ENCODE measurements at regions not wholly inside any gene's neighbourhood (a gene's known extent, or its start where the extent isn't known, plus 50 kb on each side); places are given as distances from the start of the nearest gene placed in this dataset.

DNA sequence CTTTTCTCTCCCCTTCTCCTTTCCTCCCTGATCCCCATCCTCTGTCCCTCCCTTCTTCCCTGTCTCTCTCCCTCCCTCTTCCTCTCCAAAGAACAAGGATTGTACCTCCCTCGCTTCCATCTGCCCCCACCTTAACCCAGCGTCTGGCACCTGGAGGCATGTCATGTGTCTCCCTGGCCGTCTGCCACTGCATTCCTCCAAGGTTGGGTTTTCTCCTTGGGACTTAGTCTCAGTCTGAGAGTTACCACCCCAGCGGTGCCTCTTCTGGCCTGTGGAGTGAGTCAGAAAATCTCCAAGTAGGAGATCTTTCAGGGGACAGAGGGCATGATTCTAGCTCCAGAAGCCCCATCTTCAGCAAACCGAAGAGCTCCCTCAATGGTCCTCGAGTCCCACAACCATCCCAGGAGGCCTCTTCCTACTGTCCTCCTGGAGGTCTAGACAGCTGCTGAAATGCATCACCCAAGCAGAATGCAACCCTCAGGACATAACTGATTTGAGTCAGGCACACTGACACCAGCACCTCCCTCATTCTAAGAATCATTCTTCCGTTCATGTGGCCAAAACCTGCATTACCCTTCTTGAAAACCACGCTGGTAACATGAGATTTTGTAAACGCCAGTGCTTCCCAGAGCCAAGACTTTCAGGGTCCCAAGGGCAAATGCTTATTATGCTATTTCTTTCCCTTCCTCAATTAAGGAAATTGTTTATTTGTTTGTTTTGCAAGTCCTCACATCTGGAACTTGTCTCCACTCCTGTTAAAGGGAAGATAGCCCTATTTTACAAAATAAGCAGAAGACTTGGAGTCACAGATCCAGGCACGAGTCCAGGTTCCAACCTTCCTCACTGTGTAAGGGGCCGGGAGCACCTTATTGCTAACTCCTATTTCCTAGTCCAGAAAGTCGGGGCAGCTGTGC lies 463.2 kb downstream of the BCL11B start:
- intact Hi-C loops (cut with DNase I): no loop called here
- no peak for ATAC-seq (ENCODE audit: poor library complexity)
- DNase-seq: no peak

DNA sequence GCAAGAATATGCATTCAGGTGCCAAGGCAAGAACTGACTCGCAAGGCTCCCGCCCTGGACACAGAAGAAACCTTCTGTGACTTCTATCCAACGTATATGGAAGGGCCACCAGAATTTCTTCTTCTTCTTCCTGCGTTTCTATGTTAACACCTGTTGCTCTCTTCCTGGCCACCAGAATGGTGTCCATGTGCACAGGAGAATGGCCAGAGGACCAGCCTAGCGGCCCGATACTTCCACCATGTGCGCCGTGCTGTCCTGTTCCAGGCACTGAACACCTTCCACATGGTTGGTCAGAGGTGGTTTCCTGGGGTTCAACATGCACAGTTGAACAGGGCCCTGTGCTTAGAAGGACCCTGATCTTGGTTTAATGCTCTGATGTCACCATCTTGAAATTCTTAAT lies 455.8 kb downstream of the BCL11B start:
- intact Hi-C loops (cut with DNase I): no loop called here
- no peak for ATAC-seq (ENCODE audit: poor library complexity)
- no peak for DNase-seq

DNA sequence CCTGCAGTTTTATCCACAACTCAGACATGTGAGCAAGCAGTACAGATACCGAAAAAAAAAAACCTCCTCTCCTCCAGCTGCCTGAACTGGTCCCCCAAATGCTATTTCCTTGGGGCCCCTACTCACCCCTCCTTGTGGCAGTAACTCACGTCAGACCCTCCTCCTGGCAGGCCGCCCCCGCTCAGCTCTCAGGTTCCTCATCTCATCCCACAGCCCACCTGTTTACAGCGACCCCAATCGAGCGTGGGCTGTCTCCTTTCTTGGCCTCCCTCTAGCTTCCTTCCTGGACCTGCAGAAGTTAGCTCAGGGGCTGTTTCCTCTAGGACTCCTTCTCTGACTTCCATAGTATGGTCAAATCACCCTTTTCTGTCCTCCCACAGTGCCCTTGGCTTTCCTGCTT lies 455.3 kb downstream of the BCL11B start:
- ATAC-seq (ENCODE audit: poor library complexity) (no peak), DNase-seq (no peak)
- intact Hi-C loops (cut with DNase I): no loop called here

DNA sequence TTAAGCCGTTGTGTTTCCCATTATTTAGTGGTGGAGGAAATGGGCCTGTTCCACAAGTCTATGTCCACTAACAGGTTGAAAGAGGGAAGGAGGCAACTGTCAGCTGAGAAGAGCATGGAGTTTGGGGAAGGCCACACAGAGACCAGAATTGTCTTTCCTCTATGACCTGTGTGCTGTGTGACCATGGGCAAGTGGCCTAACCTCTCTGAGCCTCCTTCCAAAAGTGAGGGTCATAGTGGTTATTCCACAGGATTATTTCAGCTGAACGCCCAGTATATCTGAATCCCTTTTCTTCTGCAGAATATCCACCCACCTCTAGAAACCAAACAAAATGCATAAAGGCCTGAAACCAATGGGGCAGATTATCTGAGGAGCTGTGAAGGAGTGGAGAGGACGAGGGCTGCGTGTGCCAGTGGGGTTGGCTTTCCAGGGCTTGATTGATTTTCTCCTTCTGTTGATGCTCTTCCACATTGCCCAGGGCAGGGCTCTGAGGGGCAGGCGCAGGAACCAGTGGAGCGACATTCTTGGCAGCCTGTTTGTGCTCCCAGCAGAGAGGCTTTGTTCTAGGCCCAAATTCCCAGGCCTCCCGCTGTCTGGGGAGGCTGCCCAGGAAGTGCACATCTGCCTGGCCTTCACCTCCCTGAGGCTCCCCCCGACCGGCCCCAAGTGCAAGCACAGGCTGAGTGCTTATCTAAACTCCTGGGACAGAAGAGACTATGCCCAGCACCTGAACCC lies 452.7 kb downstream of the BCL11B start:
- no peak for ATAC-seq (ENCODE audit: poor library complexity)
- intact Hi-C loops (cut with DNase I): no loop called here
- DNase-seq: no peak

DNA sequence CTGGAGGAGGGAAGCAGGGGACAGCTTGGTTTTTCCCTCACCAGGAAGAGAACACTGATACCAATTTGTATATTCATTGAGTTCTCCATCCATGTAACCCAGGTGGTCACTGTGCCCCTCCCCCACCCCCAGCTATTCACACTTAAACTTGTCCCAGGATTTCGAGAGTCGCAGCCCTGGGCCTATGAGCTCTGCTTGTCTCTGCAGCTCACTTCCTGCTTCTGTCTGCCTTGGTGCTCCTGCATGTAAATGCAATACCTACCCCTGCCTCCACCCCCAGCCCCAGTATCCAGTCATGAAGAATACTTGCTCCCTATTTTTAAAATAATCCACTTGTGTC lies 452.2 kb downstream of the BCL11B start:
- no peak for ATAC-seq (ENCODE audit: poor library complexity)
- no peak for DNase-seq
- intact Hi-C loops (cut with DNase I): no loop called here

DNA sequence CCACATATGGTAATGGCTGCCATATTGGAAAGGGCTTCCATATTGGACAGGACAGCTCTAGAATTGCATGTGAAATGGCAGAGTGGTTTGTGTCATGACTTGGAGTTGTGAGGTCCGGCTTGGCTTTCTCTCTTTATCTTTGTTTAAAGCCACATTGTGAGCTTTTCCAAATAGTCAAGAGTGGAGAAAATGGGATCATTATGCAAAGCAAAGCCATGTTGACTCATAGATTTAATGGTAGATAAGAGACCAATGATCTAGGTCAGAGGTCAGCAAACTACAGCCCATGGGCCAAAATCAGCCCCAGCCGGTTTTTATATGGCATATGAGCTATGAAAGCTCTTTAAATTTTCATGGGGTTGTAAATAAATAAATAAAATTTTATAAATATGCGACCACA lies 449.1 kb downstream of the BCL11B start:
- intact Hi-C loops (cut with DNase I): no loop called here
- DNase-seq (no peak), ATAC-seq (ENCODE audit: poor library complexity) (no peak)

DNA sequence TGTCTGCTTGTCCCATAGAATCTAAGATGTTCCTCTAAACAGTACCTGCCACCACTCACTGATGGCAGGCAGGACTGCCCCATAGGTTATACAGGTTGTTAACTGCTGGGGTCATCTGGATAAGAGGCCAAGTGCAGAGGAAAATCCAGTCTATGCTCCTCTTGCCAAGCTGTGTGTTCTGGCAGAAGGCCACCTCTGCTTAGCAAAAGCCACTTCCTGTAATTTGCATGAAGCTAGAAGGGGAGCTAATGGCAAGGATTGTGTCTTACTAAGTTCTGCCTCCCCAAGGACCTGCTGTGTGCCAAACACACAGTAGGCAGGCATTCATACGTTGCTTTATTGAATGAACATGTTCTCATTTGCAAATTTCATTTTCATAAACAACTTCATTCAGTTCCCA lies 445.4 kb downstream of the BCL11B start:
- DNase-seq: no peak
- no peak for ATAC-seq (ENCODE audit: poor library complexity)
- intact Hi-C loops (cut with DNase I): no loop called here

DNA sequence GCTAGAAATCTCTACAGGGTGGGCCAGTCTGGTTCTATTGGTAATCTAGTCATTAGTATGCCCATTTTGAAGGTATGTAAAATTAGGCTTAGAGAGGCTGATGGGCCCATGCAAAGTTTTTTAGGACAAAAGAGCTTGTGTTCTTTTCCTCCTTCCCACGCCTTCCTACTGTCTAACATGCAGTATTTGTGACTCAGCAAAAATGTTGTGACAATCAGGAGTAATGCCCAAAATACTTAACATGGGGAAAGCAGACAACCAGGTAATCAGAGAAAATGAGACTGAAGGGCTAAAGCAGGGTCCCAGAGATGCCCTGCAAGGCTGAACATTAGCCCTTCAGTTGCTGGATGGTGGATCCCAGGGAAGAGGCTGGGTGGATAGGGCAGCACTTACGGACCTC lies 437.9 kb downstream of the BCL11B start:
- intact Hi-C loops (cut with DNase I): no loop called here
- DNase-seq: no peak
- ATAC-seq (ENCODE audit: poor library complexity): no peak

DNA sequence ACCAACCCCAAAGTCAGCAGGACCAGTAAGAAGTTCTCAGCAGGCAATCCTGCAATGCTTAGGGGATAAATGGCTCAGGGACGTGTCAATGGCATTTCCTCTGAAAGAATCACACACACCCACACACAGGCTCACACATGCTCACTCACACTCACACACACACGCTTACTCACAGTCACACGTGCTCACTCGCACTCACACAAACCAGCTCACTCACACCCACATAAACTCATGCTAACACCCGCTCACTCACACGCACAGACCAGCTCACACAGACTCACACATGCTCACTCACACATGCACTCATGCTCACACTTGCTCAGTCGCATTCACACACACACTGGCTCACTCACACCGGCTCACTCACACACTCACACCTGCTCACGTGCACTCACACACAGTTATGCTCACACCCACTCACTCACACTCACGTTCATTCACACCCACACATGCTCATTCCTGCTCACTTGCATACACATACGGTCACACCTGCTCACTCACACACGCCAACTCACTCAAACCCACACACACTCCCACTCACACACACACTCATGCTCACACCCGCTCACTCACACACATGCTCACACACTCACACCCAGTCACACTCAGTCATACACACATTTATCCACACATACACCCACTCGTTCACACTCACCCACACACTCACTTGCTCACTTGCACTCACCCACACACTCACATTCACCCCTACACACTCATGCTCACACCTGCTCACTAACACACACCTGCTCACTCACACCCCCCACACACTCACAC lies 436.8 kb downstream of the BCL11B start:
- no peak for ATAC-seq (ENCODE audit: poor library complexity)
- DNase-seq: no peak
- intact Hi-C loops (cut with DNase I): no loop called here

DNA sequence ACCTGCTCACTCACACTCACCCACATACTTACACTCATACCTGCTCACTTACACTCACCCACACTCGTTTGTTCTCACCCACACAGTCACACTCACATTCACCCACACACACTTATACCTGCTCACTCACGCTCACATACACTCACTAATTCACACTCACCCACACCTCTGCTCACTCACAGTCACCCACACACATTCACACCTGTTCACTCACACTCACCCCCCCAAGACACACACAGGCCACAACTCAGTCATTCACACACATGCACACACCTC lies 436.2 kb downstream of the BCL11B start:
- no peak for DNase-seq

DNA sequence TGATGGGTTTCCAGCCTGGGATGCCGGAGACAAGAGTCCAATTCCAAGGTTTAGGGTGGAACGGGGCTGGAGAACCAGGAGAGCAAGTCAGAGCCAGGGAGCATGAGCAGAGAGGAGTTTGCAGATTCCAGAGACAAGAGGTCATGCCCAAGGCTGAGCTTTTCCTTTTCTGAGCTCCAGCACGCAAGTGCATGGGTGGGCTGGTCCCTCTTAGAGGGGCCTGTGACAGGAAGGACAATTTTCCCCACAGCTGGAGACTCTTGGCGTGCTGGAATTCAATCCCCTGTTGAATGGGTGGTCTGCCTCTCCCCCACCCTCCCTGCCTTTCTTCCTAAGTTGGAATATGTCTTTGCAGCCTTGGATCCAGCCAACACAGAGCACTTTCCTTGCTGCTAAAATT lies 431.9 kb downstream of the BCL11B start:
- no peak for ATAC-seq (ENCODE audit: poor library complexity)
- intact Hi-C loops (cut with DNase I): no loop called here
- no peak for DNase-seq

More for the DNA sequence above, 436.2 kb downstream of the BCL11B start:
- no peak for ATAC-seq (ENCODE audit: poor library complexity)
- intact Hi-C loops (cut with DNase I): no loop called here

DNA sequence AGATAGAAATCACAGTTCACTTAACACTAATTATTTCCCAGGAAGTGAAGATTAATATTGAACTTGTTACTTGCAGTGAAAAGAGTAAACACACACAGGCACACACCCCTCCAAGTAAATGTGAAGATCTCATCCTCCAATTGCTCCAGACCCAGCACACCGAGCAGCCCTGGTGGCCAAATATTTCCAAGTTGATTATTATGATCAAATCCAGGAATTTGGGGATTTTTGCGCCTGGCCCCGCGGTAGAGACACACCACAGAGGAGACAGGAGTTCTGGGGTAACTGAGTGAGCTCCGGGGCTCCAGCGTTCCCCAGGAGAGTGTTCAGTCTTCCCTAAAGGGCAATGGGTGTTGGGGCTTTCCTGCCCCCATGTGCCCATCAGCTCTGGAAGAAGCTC lies 431.5 kb downstream of the BCL11B start:
- ATAC-seq (ENCODE audit: poor library complexity) (no peak), DNase-seq (no peak)
- intact Hi-C loops (cut with DNase I): no loop called here

DNA sequence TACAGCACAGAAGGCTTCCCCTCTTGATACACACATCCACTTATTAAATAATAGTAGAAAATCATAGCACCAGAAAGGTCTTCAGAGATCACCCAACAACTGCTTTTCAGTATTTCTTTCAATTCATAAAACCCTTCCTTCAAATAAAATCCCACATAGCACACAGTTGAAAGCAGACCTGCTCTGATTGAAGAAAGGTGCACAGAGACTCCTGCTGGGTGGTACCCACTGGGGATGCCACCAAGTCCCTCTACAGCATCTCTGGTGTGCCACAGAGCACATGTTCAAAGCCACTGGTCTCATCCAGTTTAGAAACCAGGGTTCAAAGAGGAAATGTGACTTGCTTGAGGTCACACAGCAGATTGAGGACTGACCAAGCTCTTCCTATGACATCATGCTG lies 427.5 kb downstream of the BCL11B start:
- intact Hi-C loops (cut with DNase I): no loop called here
- ATAC-seq (ENCODE audit: poor library complexity) (no peak), DNase-seq (no peak)

DNA sequence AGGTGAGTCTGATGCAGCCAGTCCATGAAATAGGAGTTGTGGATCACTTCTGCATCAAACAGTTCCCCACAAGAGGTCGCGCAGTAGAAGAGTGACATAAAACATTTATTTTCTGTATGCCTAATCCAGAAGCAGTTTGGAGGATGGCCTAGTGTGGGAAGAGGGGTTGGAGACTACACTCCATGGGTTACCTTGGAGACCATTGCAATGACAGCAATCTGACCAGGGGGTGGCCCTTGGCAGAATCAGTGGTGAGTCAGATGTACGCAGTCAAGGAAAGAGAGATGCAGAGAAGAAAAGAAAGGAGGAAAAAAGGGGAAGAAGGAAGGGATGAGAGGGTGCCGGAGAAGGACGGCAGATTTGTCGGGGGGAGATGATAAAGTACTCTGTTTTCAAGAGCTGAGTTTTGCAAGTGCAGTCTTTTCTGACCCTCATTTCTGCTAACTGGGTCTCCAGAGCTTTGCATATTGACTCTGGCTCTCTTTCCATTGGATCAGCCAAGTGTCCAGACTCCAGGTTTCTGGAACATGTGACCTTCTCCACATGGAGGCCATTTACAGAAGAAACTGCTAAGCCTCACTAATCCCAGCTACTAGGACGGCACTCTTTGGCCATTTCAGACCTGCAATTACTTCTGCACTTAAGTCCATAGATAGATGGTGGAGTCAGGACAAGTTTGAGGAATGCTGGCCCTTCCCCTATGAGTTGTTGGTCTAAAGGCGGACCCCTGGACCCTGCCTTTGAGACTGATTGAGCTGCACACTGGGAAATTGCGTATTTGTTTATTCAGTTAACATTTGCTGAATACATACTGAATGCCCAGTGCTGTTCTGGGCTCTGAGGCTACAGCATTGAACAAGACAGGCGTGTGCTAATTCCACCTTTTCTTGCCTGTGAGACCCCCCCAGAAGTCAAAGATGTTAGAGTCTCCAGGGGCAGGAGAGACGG lies 424.2 kb downstream of the BCL11B start:
- no peak for DNase-seq
- no peak for ATAC-seq (ENCODE audit: poor library complexity)
- intact Hi-C loops (cut with DNase I): no loop called here

DNA sequence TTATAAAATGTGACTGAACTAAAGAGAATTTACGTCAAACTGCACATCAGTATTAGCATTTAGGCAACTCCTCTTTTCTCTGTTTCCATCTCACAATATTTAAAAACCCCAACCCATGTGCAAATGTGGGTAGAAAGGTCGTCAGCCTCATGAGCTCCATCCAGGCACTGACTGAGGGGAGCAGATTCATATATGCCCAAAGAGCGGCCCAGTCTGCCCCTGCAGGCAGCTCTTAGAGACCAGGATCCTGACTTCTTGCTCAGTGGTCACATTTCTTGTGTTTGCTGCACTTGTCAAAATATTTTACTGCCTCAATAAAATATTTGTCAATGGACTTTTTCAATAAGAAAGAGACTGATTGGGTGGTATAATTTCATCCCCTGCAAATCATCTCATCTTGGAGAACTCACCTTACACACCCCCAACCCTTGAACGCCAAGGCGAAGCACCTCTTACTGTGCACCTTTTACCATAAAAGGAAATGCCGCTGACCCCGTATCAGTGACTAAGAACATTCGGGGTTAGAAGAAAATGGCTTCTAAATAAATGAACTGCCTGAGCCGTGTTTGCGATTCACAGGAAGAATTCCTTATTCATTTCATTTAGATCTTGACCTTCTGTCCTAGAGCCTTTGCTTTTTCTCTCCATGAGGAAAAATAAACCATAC lies 418.8 kb downstream of the BCL11B start:
- no peak for ATAC-seq (ENCODE audit: poor library complexity)
- DNase-seq: no peak
- intact Hi-C loops (cut with DNase I): no loop called here

DNA sequence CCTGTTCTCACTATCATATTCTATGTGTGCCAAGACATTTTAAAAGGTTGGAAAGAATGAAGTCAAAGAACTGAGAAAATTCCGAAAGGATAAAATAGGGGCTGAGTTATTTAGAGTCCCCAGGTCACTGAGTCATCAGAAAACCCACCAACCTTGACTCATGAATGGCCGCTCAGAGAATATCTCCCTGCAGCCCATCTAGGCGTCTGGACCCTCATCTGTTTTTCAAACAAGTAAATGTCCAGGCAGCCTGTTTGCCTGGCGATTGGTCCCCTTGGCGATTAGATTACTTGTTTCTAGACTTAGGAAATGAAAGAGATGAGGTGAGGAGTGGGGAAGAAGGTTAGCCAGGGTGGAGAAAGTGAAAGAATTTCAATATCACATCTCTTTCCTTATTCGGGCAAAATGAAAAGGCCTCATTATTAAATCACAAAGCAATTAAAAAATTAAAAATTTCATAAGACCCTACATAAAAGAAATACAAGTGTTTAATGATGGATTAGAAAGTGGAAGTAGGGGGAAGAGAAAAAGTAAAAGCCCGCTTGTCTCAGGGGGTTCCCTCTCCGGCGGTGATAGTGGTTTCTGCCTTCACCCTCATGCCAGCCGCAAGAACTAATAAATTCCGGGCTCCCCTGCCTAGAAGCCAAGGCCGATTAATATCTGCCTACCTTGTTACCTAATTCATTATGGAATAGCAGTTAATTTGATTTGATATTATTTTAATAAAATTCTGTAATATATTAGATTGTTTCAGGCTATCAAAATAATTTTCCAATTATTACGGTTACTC lies 415.9 kb downstream of the BCL11B start:
- intact Hi-C loops (cut with DNase I): no loop called here
- ATAC-seq (ENCODE audit: poor library complexity) (no peak), DNase-seq (no peak)

DNA sequence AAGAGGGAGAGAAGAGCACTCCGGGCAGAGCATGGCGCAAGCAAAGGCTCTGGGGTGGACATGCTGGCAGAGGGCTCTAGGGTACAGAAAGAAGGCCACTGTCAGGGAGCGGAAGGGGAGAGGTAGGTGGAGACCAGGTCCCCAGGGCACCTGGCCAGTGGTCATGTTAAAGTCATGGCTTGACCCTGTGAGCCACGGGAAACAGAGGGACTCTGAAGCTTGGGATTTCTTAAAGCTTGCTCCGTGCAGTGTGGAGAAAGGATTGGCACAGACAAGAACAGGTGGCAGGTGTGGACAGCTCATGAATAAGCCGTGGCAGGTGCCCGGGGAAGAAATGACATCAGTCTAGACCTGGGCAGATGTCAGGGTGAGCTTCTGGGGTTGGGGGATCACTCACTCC lies 413.8 kb downstream of the BCL11B start:
- ATAC-seq (ENCODE audit: poor library complexity): no peak
- DNase-seq: no peak
- intact Hi-C loops (cut with DNase I): no loop called here

DNA sequence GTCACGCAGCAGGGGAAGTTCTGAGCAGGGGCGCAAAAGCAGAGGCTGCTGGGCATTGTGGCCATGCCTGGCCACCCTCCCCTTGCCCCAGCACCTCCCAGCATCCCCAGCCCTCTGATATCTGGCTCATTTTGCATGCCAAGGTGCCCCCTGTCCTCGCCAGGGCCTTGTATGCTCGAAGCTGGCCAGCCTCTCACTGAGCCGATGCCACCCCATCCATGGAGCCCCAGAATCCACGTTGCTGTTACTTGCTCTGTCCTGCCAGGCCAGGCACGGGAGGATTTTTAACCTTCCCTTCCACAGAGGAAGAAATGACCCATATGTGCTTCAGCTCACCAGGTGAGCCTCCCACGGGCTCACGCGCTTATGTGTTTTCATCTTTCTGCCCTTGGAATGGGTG lies 413.4 kb downstream of the BCL11B start:
- intact Hi-C loops (cut with DNase I): no loop called here
- ATAC-seq (ENCODE audit: poor library complexity) (no peak), DNase-seq (no peak)
